IMR-90 (cell line): ENCODE measurements at regions not wholly inside any gene's neighbourhood (a gene's known extent, or its start where the extent isn't known, plus 50 kb on each side); places are given as distances from the start of the nearest gene placed in this dataset.

Experiments used
- ATAC-seq: fragments of 200-7000 bp; cut with Tn5 transposase; 2 replicates; pipeline ENCODE4 v1.9.1; 2020; ENCODE audit warnings: low read depth, mild to moderate bottlenecking, moderate library complexity
- BruUV-seq: library from RNA; stranded (reverse); fragments of 400-500 nt; replicated peaks from 2 replicates; lab custom pipeline; 2021; lab: Mats Ljungman, UMichigan
- CTCF ChIA-PET: fragments of 300-600 bp; formaldehyde crosslinking; extraction: SDS; loops from one replicate; lab custom pipeline; 2021; ENCODE audit warnings: antibody characterized with exemption; lab: Yijun Ruan, JAX
- POLR2A ChIA-PET: fragments of 300-600 bp; sonication (Branson Sonifier 250); formaldehyde crosslinking; loops from one replicate; lab custom pipeline; 2022; ENCODE audit warnings: antibody characterized with exemption; ENCODE audit not compliant: unreplicated experiment; lab: Charles Lee
- DNase-seq: peaks from one replicate; pipeline ENCODE4 v3.0.0; 2013
- H2AFZ ChIP-seq: replicated peaks from 2 replicates; pipeline ENCODE3; 2013; ENCODE audit warnings: low read length, mild to moderate bottlenecking; ENCODE audit not compliant: poor library complexity
- H2AK5ac ChIP-seq: 2 replicates; pipeline ENCODE4 v1.6.1; 2013; ENCODE audit warnings: low read depth, low read length, inconsistent platforms
- H2AK9ac ChIP-seq: replicated peaks from 2 replicates; pipeline ENCODE3; 2013; ENCODE audit warnings: mild to moderate bottlenecking, low read depth, low read length, moderate library complexity; ENCODE audit not compliant: poor library complexity
- H2BK120ac ChIP-seq: 2 replicates; pipeline ENCODE4 v1.6.1; 2013; ENCODE audit warnings: low read depth, low read length, inconsistent platforms
- H2BK15ac ChIP-seq: 3 replicates; pipeline ENCODE4 v1.6.1; 2013; ENCODE audit warnings: low read depth, low read length, inconsistent platforms
- H2BK20ac ChIP-seq: 2 replicates; pipeline ENCODE4 v1.6.1; 2013; ENCODE audit warnings: low read depth, mild to moderate bottlenecking, inconsistent platforms, low read length, moderate library complexity
- H2BK5ac ChIP-seq: 2 replicates; pipeline ENCODE4 v1.6.1; 2013; ENCODE audit warnings: mild to moderate bottlenecking, low read depth, low read length, inconsistent platforms; ENCODE audit not compliant: poor library complexity, severe bottlenecking
- H3K14ac ChIP-seq: replicated peaks from 2 replicates; pipeline ENCODE4 v1.6.1; 2013; ENCODE audit warnings: low read depth, low read length, inconsistent platforms
- H3K18ac ChIP-seq: 2 replicates; pipeline ENCODE4 v1.6.1; 2013; ENCODE audit warnings: low read depth, low read length, control low read depth
- H3K23ac ChIP-seq: 2 replicates; pipeline ENCODE4 v1.6.1; 2013; ENCODE audit warnings: low read depth, low read length, inconsistent platforms
- H3K27ac ChIP-seq: 2 replicates; pipeline ENCODE4 v1.5.1; 2013; ENCODE audit warnings: mild to moderate bottlenecking, control low read depth, low read length; ENCODE audit not compliant: insufficient read depth
- H3K27me3 ChIP-seq: 2 replicates; pipeline ENCODE4 v1.6.1; 2013; ENCODE audit warnings: low read length; ENCODE audit not compliant: control insufficient read depth, insufficient read depth
- H3K36me3 ChIP-seq: 2 replicates; pipeline ENCODE4 v1.6.1; 2013; ENCODE audit warnings: low read length, mixed read lengths; ENCODE audit not compliant: control insufficient read depth, insufficient read depth
- H3K4ac ChIP-seq: 2 replicates; pipeline ENCODE4 v1.6.1; 2013; ENCODE audit warnings: low read depth, low read length, inconsistent platforms
- H3K4me1 ChIP-seq: 2 replicates; pipeline ENCODE4 v1.6.1; 2013; ENCODE audit warnings: low read length, mixed read lengths; ENCODE audit not compliant: control insufficient read depth, insufficient read depth
- H3K4me2 ChIP-seq: 2 replicates; pipeline ENCODE4 v1.6.1; 2013; ENCODE audit warnings: low read depth, mild to moderate bottlenecking, control low read depth, low read length, moderate library complexity
- H3K4me3 ChIP-seq: 2 replicates; pipeline ENCODE4 v1.5.1; 2013; ENCODE audit warnings: low read depth, mild to moderate bottlenecking, control low read depth, low read length, moderate library complexity; ENCODE audit not compliant: insufficient read depth
- H3K56ac ChIP-seq: 2 replicates; pipeline ENCODE4 v1.6.1; 2013; ENCODE audit warnings: low read length, inconsistent platforms; ENCODE audit not compliant: insufficient read depth; ENCODE audit errors: extremely low read depth
- H3K79me1 ChIP-seq, 2 experiments: 2 replicates each; pipeline ENCODE4 v1.6.1; 2013; ENCODE audit warnings: low read length in 2 of 2, inconsistent platforms in 1 of 2, low read depth in 1 of 2
- H3K9ac ChIP-seq: 2 replicates; pipeline ENCODE4 v1.6.1; 2013; ENCODE audit warnings: low read depth, low read length, control low read depth
- H3K9me1 ChIP-seq: 2 replicates; pipeline ENCODE4 v1.6.1; 2013; ENCODE audit warnings: low read length, inconsistent platforms; ENCODE audit not compliant: insufficient read depth
- H3K9me3 ChIP-seq: 2 replicates; pipeline ENCODE4 v1.6.1; 2013; ENCODE audit warnings: low read length; ENCODE audit not compliant: control insufficient read depth, insufficient read depth
- H4K20me1 ChIP-seq: 2 replicates; pipeline ENCODE4 v1.6.1; 2013; ENCODE audit warnings: low read length, inconsistent platforms; ENCODE audit not compliant: insufficient read depth
- H4K5ac ChIP-seq: 2 replicates; pipeline ENCODE4 v1.6.1; 2013; ENCODE audit warnings: mild to moderate bottlenecking, low read depth, low read length, control low read depth
- H4K8ac ChIP-seq, 2 experiments: 2 replicates each; pipeline ENCODE4 v1.6.1; 2013; ENCODE audit warnings: low read depth in 2 of 2, low read length in 2 of 2, control low read depth in 1 of 2, inconsistent platforms in 1 of 2
- H4K91ac ChIP-seq: 2 replicates; pipeline ENCODE4 v1.6.1; 2013; ENCODE audit warnings: low read depth, low read length, inconsistent platforms; ENCODE audit not compliant: insufficient read depth
- POLR2A ChIP-seq: IDR thresholded peaks from 2 replicates; pipeline ENCODE4 v1.6.1; 2012; ENCODE audit warnings: mild to moderate bottlenecking, low read depth, low read length
- WGBS, 2 experiments: methylation state at CpG; one replicate each; pipeline versions ENCODE4 v1.1.5 to v1.1.7; 2013; ENCODE audit warnings: missing lambda C conversion rate in 2 of 2; ENCODE audit not compliant: insufficient read length in 1 of 2; ENCODE audit errors: extremely low coverage in 2 of 2; 5-methylcytosine and 5-hydroxymethylcytosine counted together
- dilution Hi-C: fragments of 300-500 bp; cut with HindIII; formaldehyde crosslinking; loops from one replicate; pipeline ENCODE4 v1.14.3; 2018; ENCODE audit warnings: low sequenced_read_pairs; ENCODE audit not compliant: unreplicated experiment
- in situ Hi-C: fragments of 300-500 bp; cut with MboI; formaldehyde crosslinking; loops from 3 replicates; pipeline ENCODE4 v1.14.3; 2019; ENCODE audit warnings: low sequenced_read_pairs, inconsistent platforms, mixed read lengths
- intact Hi-C: fragments of 100-400 bp; cut with micrococcal nuclease; formaldehyde crosslinking; loops from 2 replicates; pipeline ENCODE4 v1.10.0; 2022

- H3K4ac ChIP-seq = no peak overlapping the region
- dilution Hi-C loops = no loop called here
- no peak overlapping the region for H3K4me2 ChIP-seq
- POLR2A ChIA-PET = no interaction called here
- no peak overlapping the region for H2AK5ac ChIP-seq
- peaks cover under 1% of the 10 kb centered on the region; the same call in 1 of the 2 replicates for H3K9me3 ChIP-seq
- no peak overlapping the region for H4K5ac ChIP-seq
- no peak for TF ChIP-seq POLR2A
- H2BK15ac ChIP-seq = no peak overlapping the region
- no peak overlapping the region for H2BK5ac ChIP-seq
- in situ Hi-C loops = no loop called here
- no peak overlapping the region for H3K56ac ChIP-seq
- 71% methylated on average over 4 of the region's 7 CpGs; no CpG with 5 or more reads in 1 of the 2 experiments for WGBS, 2 experiments
- no peak overlapping the region for H2BK120ac ChIP-seq
- H3K14ac ChIP-seq = no peak overlapping the region
- H3K23ac ChIP-seq = no peak overlapping the region
- no peaks in the 10 kb centered on the region for H3K4me1 ChIP-seq
- CTCF ChIA-PET = no interaction called here
- H4K91ac ChIP-seq = no peak overlapping the region
- no peak for ATAC-seq
- BruUV-seq = no TSS peak
- no peak overlapping the region for H3K4me3 ChIP-seq
- no peak overlapping the region for H2BK20ac ChIP-seq
- H3K18ac ChIP-seq = no peak overlapping the region
- peaks cover 53% of the 10 kb centered on the region for H3K27me3 ChIP-seq
- no peak overlapping the region for H3K9ac ChIP-seq
- H2AK9ac ChIP-seq = no peak overlapping the region
- no peaks in the 10 kb centered on the region for H3K79me1 ChIP-seq
- DNase-seq = no peak
- no peaks in the 10 kb centered on the region for H4K20me1 ChIP-seq
- H3K9me1 ChIP-seq = no peaks in the 10 kb centered on the region
- no peak overlapping the region for H4K8ac ChIP-seq
- intact Hi-C loops = no loop called here
- no peak overlapping the region for H3K27ac ChIP-seq
- no peaks in the 10 kb centered on the region for H3K36me3 ChIP-seq
- H2AFZ ChIP-seq = no peak overlapping the region
These were observed 390.0 kb upstream of the TNRC6C start for GRCh38 chr17:77568540-77568939.
